GM19455 (cell line): ENCODE measurements at regions not wholly inside any gene's neighbourhood (a gene's known extent, or its start where the extent isn't known, plus 50 kb on each side); places are given as distances from the start of the nearest gene placed in this dataset.

Experiments
- ATAC-seq: cut with Tn5 transposase; IDR thresholded peaks from one replicate; pipeline ENCODE4 v1.9.1; 2021; ENCODE audit not compliant: unreplicated experiment

DNA sequence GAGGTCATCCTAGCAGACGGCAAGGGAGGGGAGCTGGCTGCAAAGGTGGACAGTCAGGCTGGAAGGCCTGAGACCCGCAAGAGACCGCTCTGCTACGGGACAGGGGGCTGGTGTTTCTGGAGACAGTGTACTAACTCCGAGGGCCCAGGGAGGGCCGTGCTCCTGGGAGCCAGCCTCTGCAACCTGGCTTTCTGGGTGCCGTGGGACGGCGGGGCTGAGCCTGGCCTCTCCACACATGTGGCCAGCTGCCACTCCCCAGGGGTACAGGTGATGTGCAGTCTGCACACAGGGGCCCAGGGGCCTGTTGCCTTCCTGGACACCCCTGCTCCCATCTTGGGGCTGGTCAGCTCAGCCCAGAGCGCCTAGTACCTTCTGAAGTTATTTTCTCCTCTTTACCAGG is 92.2 kb downstream of the MRPL36 start:
- no peak for ATAC-seq

DNA sequence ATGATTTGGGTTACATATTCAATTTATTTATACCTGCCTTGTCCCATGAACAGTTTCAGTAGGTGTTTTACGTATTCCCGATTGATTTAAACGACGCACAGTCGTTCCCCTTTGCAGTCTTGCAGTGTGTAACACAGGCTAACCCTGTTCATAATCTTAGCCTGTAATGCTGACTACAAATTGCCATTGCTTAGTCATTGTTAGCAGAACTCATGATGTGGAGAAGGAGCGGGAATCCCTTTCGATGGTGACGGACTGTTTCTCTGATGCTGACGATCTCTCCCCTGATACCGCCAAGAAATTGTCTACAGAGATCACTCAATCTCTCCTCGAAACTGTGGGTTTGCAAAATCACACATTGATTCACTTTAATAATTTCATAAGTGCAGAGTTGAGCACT is 93.2 kb downstream of the MRPL36 start:
- ATAC-seq: no peak

DNA sequence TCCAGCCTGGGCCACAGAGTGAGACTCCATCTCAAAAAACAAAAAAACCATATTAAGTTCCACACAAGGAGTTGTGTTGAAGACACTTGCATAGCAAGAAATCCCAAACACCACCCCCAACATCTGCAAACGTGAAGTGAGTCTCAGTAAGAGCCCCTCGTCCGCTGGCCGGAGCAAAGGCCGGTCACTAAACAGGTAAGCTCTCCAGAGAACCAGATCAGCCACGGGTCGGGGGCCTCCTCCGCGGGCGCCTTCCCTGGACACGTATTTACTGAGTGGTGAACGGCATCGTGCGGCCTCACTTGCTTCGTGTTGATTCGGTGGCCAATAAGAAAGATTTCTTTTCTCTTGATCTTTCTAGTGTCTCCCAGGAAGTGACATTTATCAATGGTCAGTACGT is 93.6 kb downstream of the MRPL36 start:
- ATAC-seq: no peak

DNA sequence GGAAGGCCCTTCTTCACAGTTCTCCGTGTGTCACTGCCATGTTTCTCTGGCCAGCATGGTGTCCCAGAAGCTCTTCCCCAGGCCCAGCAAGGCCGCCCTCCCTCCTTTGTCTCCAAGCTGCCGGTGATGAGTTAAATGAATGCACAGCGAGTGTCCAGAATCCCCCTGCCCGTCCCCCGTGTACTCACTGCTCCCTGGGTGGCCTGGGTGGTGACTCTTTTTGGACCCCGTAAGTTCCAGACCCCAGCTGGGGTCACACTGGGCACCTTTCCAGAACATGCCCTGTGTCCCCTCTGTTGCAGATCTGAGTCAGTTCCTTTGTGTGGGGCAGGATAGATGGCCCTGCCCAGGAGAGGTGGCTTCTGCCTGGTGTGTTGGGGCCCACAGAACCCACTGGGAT is 95.0 kb downstream of the MRPL36 start:
- no peak for ATAC-seq

DNA sequence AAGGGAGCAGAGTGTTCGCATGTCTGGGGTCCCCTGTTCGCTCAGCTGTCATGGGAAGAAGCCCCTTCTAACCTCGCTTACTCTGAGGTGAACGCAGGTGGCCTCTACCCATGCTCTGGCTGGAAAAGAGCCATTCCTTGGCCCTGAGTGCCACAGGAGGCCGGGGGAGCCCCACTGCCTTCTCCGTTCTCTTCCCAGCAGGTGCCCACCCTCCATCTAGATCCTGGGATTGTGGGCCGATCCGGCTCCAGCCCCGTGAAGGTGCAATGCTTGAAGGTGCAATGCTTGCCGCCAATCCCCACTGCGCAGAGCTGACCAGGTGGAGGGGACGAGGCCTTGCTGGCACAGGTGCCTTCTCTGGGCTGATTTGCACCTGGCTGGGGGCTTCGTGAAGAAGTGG is 95.4 kb downstream of the MRPL36 start:
- no peak for ATAC-seq

DNA sequence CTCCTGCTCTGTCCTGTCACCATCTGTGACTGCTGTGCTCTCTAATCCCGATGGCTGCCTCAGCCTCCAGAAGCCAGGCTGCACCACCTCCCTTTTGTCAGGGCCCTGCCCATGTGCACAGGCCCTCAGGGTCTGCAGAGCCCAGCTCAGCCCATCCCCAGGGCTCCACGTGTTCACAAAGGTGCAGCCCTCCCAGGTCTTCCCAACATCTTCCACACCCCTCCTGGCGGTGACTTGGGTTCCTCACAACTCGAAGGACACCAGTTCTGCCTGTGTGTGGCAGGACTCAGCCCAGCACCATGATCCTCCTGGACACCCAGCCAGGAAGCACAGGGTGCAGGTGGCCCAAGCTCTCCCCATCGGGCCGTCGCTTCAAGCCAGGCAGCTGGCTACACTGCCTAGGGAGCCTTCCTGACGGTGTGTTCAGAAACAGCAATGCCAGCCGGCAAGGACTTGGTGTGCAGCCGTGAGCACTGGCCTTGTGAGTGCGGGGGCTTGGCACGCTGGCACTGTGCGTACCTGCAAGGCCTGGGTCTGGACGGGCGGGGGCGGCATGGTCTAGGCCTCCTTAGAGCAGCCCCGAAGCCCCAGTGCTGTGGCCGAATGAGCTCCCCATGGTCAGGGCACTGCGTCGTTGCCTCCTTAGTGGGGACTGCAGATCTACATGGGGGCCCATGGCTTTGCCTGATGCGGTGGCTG is 96.1 kb downstream of the MRPL36 start:
- ATAC-seq: no peak

DNA sequence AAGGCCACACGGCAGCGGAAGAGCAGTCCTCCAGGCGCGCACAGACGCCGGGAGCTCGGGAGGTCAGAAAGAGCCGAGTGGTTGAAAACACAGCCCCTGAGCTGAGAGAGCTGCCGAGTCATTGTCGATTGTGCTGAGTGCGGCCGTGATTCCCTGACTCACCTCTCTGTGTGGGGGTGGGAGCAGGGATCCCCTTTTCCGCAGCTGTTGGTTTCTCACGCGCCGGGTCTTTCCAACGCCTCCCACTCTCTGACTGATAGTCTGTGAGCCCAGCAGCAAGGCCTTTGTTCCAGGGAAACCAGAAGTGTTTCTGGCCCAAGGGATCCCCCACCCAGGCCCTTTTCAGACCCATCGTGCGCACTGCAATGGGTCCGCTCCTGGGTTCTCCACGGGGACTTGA is 97.3 kb downstream of the MRPL36 start:
- ATAC-seq: no peak

DNA sequence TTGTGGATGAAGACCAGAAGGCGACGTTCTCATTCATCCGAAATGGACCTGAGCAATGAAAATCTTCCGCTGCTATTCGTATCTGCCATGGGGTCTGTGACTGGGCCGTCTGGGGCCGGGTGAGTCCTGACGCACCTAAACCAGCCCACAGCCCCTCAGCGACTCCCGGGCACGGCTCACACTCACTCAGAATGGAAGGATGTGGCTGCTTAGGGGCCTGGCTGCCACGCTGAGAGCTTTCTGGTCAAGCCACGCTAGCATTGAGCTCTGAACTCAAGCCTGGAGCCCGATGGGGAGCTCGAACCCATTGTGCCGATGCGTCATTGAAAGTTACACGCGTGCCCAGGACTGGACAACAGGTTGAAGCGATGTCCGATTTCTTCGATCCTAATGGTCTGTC is 97.8 kb downstream of the MRPL36 start:
- ATAC-seq: no peak

DNA sequence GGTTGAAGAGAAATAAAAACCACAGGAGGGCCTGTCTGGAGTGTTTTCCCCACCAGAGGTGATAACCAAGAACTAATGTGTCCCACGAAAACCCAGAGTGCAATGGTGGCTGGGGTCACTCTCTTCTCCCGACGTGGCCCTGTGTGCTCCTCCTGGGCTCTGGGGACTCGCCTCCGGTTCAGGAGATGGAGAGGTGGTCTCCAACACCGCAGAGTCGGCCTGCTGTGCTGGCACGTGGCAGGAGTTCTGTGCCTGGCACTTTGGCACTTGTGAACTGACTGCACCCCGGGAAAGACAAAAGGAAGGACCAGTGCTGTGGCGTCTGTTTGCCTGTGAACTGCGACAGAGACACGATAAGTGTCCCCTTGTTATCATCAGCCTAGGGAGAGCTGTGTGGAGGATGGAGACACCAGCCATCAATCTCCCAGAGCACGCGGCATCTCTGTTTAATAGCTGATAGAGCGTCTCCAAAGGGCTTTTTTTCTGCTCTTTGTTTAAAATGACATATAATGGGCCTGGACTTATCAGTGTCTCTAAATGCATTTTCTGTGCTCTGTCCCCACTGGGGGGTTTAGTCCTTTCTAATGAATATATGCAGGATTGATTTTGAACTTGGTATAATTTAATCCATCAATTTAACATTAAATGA is 98.3 kb downstream of the MRPL36 start:
- ATAC-seq: no peak

DNA sequence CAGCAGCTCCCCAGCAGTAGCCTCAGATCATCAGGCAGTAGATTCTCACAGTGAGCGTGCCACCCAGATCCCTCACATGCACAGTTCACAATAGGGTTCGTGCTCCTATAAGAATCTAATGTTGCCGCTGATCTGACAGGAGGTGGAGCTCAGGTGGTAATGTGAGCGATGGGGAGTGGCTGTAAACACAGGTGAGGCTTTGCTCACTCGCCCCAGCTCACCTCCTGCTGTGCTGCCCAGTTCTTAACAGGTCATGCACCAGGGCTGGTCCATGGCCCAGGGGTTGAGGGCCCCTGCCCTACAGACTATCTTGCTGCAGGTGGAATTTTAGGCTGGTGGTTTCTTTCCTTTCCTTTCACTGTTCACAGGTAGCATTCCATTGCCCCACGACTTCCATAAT is 100.2 kb downstream of the MRPL36 start:
- ATAC-seq: no peak

DNA sequence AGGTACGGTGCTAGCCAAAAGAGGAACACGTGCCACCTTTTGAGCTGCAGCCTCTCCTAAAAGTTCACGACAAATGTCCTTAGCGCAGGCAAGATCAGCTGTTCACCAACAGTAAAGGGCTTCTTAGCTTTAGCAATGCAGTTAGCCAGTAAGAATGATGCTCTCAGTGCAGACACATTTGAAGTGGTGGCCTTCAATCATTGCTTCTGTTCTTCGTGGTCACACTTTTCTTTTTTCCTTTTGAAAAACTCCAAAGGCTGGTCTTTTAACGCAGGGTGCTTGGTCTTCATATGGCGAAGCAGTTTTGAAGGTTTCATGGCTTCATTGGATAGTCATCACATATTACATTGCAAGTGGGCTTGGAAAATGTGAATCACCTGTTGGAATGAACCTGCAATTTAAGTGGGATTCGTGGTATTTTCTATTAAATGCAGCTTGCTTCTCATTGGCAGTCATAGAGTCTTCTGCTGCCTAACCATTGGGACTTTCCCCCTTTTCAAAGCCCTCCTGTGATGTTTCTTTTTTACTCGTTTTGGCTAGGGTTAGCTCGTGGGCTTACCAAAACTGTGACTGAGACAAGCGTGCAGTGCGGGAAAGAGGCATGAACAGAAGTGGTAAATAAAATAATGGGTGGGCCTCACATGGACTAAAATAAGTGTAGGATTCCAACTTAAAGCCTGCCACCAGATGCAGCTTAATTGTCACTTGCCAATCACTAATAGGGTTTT is 100.9 kb downstream of the MRPL36 start:
- no peak for ATAC-seq

DNA sequence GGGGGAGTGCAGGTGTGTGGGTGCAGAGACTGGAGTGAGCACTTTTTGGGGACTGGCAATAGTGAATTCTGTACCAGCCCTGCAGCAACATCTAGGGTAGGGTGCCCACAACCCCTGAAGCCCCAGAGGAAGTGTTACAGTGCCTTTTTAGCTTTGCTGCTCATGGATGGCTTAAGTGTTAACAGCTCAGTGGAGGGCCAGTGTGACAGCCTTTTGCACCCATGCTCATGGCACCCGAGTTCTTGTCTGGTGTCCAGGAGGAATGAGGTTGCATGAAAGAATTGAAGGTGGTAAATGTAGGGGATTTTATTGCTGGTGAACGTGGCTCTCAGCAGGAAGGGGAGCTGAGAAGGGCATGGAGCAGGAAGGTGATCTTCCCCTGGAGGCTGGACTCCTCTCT is 107.3 kb downstream of the MRPL36 start:
- no peak for ATAC-seq

DNA sequence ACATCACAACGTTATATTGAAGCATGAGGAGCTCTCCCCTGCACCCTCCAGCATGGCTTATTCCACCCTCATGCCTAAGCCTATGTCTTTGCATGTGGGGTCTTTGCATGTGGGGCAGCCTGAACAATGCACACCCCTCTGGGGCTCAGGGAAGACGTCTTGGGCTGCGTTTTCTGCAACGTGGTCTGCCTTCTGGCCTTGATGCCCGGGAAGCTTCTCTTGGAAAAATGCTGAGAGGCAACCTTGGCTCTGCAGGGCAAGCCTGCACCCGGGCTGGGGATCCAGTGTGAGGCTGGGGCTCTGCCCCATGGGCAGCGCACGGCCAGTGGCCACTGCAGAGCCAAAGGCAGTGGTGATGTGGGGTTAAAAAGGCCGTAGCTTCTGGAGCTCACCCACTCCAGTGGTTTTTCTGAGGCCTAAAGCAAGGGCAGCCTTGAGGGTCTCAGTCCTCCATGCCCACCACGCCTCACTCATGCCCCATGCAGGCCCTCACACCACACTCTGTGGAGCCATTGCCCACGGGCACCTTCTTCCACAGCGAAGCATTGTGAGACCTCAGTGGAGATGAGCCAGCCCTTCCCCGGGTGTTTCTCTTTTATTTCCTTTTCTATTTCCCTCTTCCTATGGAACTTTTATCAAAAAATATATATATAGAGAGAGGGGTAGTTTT is 112.2 kb downstream of the MRPL36 start:
- ATAC-seq: no peak

DNA sequence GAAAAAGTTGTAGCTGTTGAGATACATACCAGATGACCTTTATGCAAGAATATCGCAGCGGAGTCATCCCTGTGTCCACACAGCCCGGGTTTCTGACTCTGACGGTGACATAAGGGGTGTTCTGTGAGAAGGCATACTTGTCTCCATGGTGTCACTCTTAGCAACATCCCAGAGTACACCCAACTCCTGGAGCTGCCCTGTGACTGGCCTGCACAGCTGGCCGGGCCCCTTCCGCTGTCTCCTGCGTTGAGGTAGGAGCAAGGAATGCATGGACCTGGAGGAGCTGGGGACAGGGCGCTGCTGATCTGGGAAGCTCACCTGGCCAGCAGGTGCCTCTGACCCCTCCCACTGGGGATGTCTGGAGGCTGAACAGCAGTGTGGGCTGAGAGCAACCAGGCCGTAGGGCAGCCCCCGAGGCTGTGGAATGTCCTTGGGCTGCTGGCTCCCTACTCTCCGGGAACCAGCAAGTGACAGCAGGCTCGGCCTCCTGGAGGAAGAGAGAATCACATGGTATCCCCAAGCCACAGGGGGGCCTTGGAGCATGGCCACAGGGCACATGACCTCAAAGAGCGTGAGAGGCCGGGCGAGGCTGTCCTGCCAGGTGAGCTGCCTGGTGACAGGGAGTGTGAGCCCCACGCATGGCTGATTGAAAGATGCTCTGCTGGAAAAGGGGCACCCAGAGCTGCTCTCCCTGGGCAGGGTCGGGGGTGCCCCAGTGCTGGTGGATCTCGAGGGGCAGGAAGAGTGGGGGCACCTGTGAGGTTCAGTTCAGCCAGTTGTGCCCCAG is 113.4 kb downstream of the MRPL36 start:
- no peak for ATAC-seq

DNA sequence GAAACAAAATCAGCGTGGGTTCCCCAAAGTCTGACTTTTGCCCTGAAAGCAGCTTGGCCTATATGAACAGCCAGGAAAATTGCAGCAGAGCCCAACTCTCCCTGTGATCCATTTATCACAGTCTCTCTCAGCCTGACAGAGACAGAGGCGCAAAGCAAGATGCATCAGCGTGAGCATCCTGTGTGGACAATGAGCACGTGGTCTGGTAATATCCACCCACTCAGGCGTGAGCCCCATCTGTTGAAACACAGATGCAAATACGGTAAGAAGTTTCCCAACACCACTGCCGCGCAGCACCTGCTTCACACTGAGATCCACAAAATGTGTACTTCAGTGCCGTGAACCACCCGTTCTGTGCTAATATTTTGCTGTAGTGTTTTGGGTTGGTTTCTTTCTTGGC is 114.6 kb downstream of the MRPL36 start:
- ATAC-seq: no peak

DNA sequence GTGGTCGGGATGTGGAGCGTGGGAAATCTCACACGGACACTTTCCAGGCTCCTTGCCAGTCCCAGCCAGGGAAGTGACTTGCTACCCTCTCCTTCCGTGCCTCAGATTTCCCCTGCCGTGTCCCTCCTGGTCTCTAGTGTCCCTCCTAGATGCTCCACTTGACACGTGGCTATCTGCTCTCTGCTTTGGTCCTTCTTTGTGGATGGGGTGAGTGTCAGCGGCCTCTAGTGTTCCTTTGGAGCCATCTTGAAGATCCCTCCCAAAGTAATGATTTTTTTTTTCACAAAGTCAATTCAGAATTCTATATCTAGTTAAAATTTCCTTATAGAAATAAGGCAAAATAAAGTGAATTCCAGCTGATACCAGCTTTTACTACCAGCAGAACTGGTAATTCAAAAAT is 117.7 kb downstream of the MRPL36 start:
- no peak for ATAC-seq

DNA sequence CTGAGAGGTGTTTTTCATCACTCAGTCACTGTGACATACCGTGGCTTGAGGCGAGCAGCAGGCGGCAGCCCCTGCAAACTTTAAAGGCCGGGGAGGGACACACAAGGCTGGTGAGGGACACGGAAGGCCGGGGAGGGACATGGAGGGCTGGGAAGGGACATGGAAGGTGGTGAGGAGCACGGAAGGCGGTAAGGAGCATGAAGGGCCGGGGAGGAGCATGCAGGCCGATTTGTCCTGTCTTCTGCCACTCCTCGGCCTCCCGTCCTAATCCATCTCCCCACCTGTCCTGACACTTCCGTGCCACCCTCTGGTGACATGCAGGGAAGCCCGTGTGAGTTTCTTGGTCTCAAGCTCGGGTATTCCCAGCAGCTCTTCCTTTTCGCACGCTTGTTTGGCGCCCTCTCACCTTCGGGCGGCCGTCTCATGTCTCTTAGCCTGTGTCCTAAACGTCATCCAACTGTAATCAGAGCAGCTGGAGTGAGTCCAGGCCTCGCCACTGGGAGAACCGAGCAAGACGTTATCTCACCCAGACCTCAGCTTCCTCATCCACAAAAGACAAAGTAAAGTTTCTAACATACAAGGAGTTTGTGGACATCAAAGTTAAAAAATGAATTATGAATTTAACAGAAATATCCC is 126.5 kb downstream of the MRPL36 start:
- no peak for ATAC-seq

DNA sequence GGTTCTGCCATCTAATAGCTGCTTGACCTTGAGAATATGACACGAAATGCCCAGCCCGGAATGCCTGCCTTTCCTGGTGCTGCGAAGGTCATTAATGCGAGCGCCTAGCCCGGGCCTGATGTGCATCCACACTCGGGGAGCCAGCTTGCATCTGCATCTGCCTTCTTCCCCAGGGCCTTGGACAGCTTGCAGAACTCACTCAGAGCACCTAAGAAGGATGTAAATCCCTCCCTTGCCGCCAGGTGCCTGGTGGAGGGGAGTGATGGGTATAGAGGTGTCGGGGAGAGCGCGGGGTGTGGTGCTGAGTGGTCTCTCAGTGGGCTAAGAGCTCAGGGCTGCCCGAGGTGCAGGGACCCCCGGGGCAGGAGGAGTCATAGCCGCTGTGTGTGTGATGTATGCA is 127.2 kb downstream of the MRPL36 start:
- ATAC-seq: no peak

DNA sequence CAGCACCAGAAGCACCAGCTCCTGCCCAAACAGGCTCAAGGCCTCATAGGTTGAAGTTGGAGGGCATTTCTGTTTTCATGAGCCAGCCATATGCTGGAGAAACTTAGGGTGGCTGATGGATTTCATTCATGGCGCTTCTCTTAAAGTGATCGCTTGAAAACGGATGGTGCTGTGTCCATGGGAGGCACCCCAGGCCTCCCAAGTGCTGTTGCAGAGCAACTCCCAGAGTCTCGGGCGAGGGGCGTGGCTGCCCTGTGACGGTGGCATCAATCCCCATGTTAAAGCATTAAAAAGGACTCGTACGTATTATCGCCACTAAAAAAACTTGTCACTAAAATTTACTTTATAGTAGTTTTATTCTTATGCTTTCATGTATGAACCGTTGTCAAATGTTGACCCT is 128.3 kb downstream of the MRPL36 start:
- ATAC-seq: no peak

DNA sequence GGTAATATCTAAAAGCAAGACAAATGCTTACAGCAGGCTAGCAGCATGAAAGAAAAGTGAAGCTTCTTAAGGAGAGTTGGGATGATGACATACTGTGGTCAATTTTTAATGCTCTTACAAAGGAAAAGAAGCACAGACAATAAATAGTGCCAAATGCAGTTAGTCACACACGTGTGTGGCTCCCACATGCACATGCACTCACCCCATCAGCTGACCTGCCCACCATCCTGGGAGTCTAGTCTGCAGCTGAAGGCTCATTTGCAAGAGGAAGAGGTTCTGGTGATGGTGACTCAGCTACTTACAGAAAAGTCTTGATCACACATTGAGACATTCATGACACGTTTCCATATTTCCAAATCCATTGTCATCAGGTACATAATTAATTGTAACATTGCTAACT is 129.3 kb downstream of the MRPL36 start:
- ATAC-seq: no peak
